HepG2 (cell line): ENCODE measurements at regions not wholly inside any gene's neighbourhood (a gene's known extent, or its start where the extent isn't known, plus 50 kb on each side); places are given as distances from the start of the nearest gene placed in this dataset.

Experiments used
- ATAC-seq: fragments of 200-7000 bp; cut with Tn5 transposase; 3 replicates; pipeline ENCODE4 v1.9.1; 2020; ENCODE audit warnings: mild to moderate bottlenecking, moderate library complexity
- BruUV-seq: library from RNA; stranded (reverse); fragments of 400-500 nt; replicated peaks from 2 replicates; lab custom pipeline; 2021; lab: Mats Ljungman, UMichigan
- CTCF ChIA-PET: fragments of 300-600 bp; formaldehyde crosslinking; extraction: SDS; loops from one replicate; lab custom pipeline; 2021; ENCODE audit warnings: low total read pairs, inconsistent platforms, low intra/inter-chr PET ratio; lab: Yijun Ruan, JAX
- POLR2A ChIA-PET: fragments of 350-600 bp; sonication (Branson Sonifier 250); formaldehyde crosslinking; loops from one replicate; lab custom pipeline; 2020; ENCODE audit warnings: antibody characterized with exemption, inconsistent platforms; lab: Yijun Ruan, JAX
- DNase-seq: peaks from one replicate; pipeline ENCODE4 v3.0.0-alpha.2; 2015; ENCODE audit warnings: low spot score
- FAIRE-seq: peaks from 3 replicates; lab custom pipeline; 2011; peaks lifted over from hg19 to GRCh38; lab: Jason Lieb, UNC
- H2AFZ ChIP-seq: one replicate; pipeline ENCODE4 v1.6.1; 2011; ENCODE audit warnings: low read length, inconsistent platforms
- H3K27ac ChIP-seq: fragments of 300-600 bp; 3 replicates; pipeline ENCODE4 v1.8.0; 2011; ENCODE audit warnings: mixed run types, mild to moderate bottlenecking, mixed read lengths, low read length, inconsistent platforms; ENCODE audit not compliant: insufficient read depth; ENCODE audit errors: extremely low read length
- H3K27me3 ChIP-seq, 2 experiments: fragments of 200-600 bp in 1 of 2; 2 replicates in 1 of 2; 3 replicates in 1 of 2; pipeline versions ENCODE4 v1.6.0 to v1.8.0; 2011; ENCODE audit warnings: low read length in 2 of 2, mild to moderate bottlenecking in 2 of 2, moderate library complexity in 2 of 2, inconsistent platforms in 1 of 2; ENCODE audit not compliant: insufficient read depth in 2 of 2, control insufficient read depth in 1 of 2
- H3K36me3 ChIP-seq, 2 experiments: fragments of 200-600 bp in 1 of 2; replicated peaks in 1 of 2; 2 replicates in 1 of 2; 3 replicates in 1 of 2; pipeline versions ENCODE4 v1.5.1 to v1.8.0; 2011; ENCODE audit warnings: low read length in 2 of 2, inconsistent platforms in 1 of 2; ENCODE audit not compliant: insufficient read depth in 2 of 2, control insufficient read depth in 1 of 2
- H3K4me1 ChIP-seq: 2 replicates; pipeline ENCODE4 v1.5.1; 2012; ENCODE audit warnings: low read length, inconsistent platforms; ENCODE audit not compliant: insufficient read depth
- H3K4me2 ChIP-seq: 2 replicates; pipeline ENCODE4 v1.6.0; 2011; ENCODE audit warnings: low read depth, low read length, inconsistent platforms
- H3K4me3 ChIP-seq, 3 experiments: fragments of 200-600 bp in 1 of 3; sonication (generic), shearing (Covaris generic) in 1 of 3; replicated peaks in 1 of 3; 2 replicates each; pipeline ENCODE4 v1.5.1; 2011 to 2016; ENCODE audit warnings: low read length in 3 of 3, inconsistent platforms in 2 of 3, low read depth in 2 of 3, mild to moderate bottlenecking in 2 of 3, control low read depth in 1 of 3, mixed read lengths in 1 of 3; ENCODE audit not compliant: insufficient read depth in 1 of 3
- H3K79me2 ChIP-seq: one replicate; pipeline ENCODE4 v1.6.1; 2011; ENCODE audit warnings: low read length, inconsistent platforms; ENCODE audit not compliant: insufficient read depth
- H3K9ac ChIP-seq: 2 replicates; pipeline ENCODE4 v1.6.0; 2011; ENCODE audit warnings: mild to moderate bottlenecking, low read depth, low read length, inconsistent platforms; ENCODE audit not compliant: insufficient read depth
- H3K9me3 ChIP-seq: 2 replicates; pipeline ENCODE4 v1.5.1; 2012; ENCODE audit warnings: mild to moderate bottlenecking, low read length
- H4K20me1 ChIP-seq: 2 replicates; pipeline ENCODE4 v1.6.0; 2011; ENCODE audit warnings: inconsistent platforms, mild to moderate bottlenecking, low read length, moderate library complexity; ENCODE audit not compliant: insufficient read depth
- ELF1 ChIP-seq: sonication (generic); formaldehyde crosslinking; IDR thresholded peaks from 2 replicates; pipeline ENCODE4 v1.4.0; 2020; ENCODE audit warnings: missing genetic modification reagents
- IRF1 ChIP-seq: sonication (generic); formaldehyde crosslinking; IDR thresholded peaks from 2 replicates; pipeline ENCODE4 v1.4.0; 2020; ENCODE audit warnings: low read depth, mild to moderate bottlenecking, missing genetic modification reagents
- JUNB ChIP-seq: sonication (generic); formaldehyde crosslinking; IDR thresholded peaks from 2 replicates; pipeline ENCODE4 v1.8.0; 2022; ENCODE audit warnings: missing genetic modification reagents, mild to moderate bottlenecking, borderline replicate concordance
- POLR2A ChIP-seq, 2 experiments: IDR thresholded peaks; 2 replicates each; pipeline ENCODE4 v1.6.1; 2011; ENCODE audit warnings: low read depth in 2 of 2, low read length in 2 of 2, mild to moderate bottlenecking in 1 of 2, moderate library complexity in 1 of 2; ENCODE audit not compliant: insufficient read depth in 1 of 2
- PRPF4 ChIP-seq: fragments of 200-400 bp; formaldehyde crosslinking; IDR thresholded peaks from 2 replicates; pipeline ENCODE4 v1.6.1; 2016; ENCODE audit warnings: low read length, low read depth; ENCODE audit not compliant: poor library complexity, severe bottlenecking
- RARA ChIP-seq: IDR thresholded peaks from 2 replicates; pipeline ENCODE4 v1.6.1; 2016; ENCODE audit warnings: missing genetic modification reagents, missing compliant biosample characterization
- RBFOX2 ChIP-seq: fragments of 200-400 bp; formaldehyde crosslinking; IDR thresholded peaks from 2 replicates; pipeline ENCODE4 v1.6.1; 2017; ENCODE audit warnings: low read depth, mild to moderate bottlenecking, low read length
- SNRNP70 ChIP-seq: fragments of 200-400 bp; formaldehyde crosslinking; IDR thresholded peaks from 2 replicates; pipeline ENCODE4 v1.6.1; 2017; ENCODE audit warnings: mild to moderate bottlenecking, low read depth, low read length, moderate library complexity
- ZIK1 ChIP-seq: sonication (generic); formaldehyde crosslinking; IDR thresholded peaks from 2 replicates; pipeline ENCODE4 v1.5.0; 2020; ENCODE audit warnings: mild to moderate bottlenecking, low read depth, missing genetic modification reagents, borderline replicate concordance
- ZKSCAN5 ChIP-seq: sonication (generic); formaldehyde crosslinking; IDR thresholded peaks from 2 replicates; pipeline ENCODE4 v1.5.1; 2020; ENCODE audit warnings: mild to moderate bottlenecking, missing genetic modification reagents
- ZNF367 ChIP-seq: sonication (generic); formaldehyde crosslinking; IDR thresholded peaks from 2 replicates; pipeline ENCODE4 v1.4.0; 2020; ENCODE audit warnings: missing genetic modification reagents, borderline replicate concordance
- ZNF598 ChIP-seq: sonication (generic); formaldehyde crosslinking; IDR thresholded peaks from 2 replicates; pipeline ENCODE4 v1.5.1; 2020; ENCODE audit warnings: mild to moderate bottlenecking, missing genetic modification reagents, borderline replicate concordance
- ZNF766 ChIP-seq: sonication (generic); formaldehyde crosslinking; IDR thresholded peaks from 2 replicates; pipeline ENCODE4 v1.5.0; 2020; ENCODE audit warnings: missing genetic modification reagents, borderline replicate concordance
- ZNF790 ChIP-seq: sonication (generic); formaldehyde crosslinking; IDR thresholded peaks from 2 replicates; pipeline ENCODE4 v1.8.0; 2022; ENCODE audit warnings: missing genetic modification reagents, mild to moderate bottlenecking, borderline replicate concordance
- WGBS: methylation state at CpG from one replicate; pipeline ENCODE4 v1.1.6; 2017; ENCODE audit warnings: low lambda C conversion rate; 5-methylcytosine and 5-hydroxymethylcytosine counted together
- in situ Hi-C: cut with HindIII; loops from 2 replicates; pipeline ENCODE4 v1.10.0; 2017; ENCODE audit warnings: low pct_unique_long_range_greater_than_20kb; ENCODE audit not compliant: extremely low pct_ligation_motif_present
- intact Hi-C: fragments of 100-400 bp; cut with micrococcal nuclease; formaldehyde crosslinking; loops from one replicate; pipeline ENCODE4 v1.10.0; 2022; ENCODE audit not compliant: unreplicated experiment
- TF ChIP-seq, protein P1 (sequence below): sonication (generic); formaldehyde crosslinking; IDR thresholded peaks from 2 replicates; pipeline ENCODE4 v1.4.0; 2020; ENCODE audit warnings: missing genetic modification reagents
- TF ChIP-seq, protein P2 (sequence below): sonication (generic); formaldehyde crosslinking; IDR thresholded peaks from 2 replicates; pipeline ENCODE4 v1.5.1; 2020; ENCODE audit warnings: mild to moderate bottlenecking, missing genetic modification reagents, moderate library complexity

- ATAC-seq (no peak), DNase-seq (no peak), FAIRE-seq (no peak)
- H3K27ac ChIP-seq, result no peak overlapping the region
- 0% methylated on average over 2 of the region's 2 CpGs for WGBS
- no peak overlapping the region for H3K4me3 ChIP-seq
- intact Hi-C loops, result no loop called here
- no peak overlapping the region for H3K9ac ChIP-seq
- H2AFZ ChIP-seq, result no peak overlapping the region
- no peaks in the 10 kb centered on the region for H3K4me1 ChIP-seq
- no peaks in the 10 kb centered on the region for H3K9me3 ChIP-seq
- no TSS peak for BruUV-seq
- H4K20me1 ChIP-seq, result no peaks in the 10 kb centered on the region
- CTCF ChIA-PET, result no interaction called here
- no peaks in the 10 kb centered on the region for H3K79me2 ChIP-seq
- H3K27me3 ChIP-seq, result no peaks in the 10 kb centered on the region
- in situ Hi-C loops, result no loop called here
- TF ChIP-seq, protein P1, sequence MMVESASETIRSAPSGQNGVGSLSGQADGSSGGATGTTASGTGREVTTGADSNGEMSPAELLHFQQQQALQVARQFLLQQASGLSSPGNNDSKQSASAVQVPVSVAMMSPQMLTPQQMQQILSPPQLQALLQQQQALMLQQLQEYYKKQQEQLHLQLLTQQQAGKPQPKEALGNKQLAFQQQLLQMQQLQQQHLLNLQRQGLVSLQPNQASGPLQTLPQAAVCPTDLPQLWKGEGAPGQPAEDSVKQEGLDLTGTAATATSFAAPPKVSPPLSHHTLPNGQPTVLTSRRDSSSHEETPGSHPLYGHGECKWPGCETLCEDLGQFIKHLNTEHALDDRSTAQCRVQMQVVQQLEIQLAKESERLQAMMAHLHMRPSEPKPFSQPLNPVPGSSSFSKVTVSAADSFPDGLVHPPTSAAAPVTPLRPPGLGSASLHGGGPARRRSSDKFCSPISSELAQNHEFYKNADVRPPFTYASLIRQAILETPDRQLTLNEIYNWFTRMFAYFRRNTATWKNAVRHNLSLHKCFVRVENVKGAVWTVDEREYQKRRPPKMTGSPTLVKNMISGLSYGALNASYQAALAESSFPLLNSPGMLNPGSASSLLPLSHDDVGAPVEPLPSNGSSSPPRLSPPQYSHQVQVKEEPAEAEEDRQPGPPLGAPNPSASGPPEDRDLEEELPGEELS (CRISPR knock-in tag), result no peak
- TF ChIP-seq ELF1 (CRISPR knock-in tag), result no peak
- no peak for TF ChIP-seq ZNF598 (CRISPR knock-in tag)
- TF ChIP-seq POLR2A (IDR thresholded peaks at IDR 0.05; ENCODE audit: insufficient read depth in 1 of 2, low read depth in 2 of 2, low read length in 2 of 2), result no peak
- no peak for TF ChIP-seq SNRNP70
- TF ChIP-seq, protein P2, sequence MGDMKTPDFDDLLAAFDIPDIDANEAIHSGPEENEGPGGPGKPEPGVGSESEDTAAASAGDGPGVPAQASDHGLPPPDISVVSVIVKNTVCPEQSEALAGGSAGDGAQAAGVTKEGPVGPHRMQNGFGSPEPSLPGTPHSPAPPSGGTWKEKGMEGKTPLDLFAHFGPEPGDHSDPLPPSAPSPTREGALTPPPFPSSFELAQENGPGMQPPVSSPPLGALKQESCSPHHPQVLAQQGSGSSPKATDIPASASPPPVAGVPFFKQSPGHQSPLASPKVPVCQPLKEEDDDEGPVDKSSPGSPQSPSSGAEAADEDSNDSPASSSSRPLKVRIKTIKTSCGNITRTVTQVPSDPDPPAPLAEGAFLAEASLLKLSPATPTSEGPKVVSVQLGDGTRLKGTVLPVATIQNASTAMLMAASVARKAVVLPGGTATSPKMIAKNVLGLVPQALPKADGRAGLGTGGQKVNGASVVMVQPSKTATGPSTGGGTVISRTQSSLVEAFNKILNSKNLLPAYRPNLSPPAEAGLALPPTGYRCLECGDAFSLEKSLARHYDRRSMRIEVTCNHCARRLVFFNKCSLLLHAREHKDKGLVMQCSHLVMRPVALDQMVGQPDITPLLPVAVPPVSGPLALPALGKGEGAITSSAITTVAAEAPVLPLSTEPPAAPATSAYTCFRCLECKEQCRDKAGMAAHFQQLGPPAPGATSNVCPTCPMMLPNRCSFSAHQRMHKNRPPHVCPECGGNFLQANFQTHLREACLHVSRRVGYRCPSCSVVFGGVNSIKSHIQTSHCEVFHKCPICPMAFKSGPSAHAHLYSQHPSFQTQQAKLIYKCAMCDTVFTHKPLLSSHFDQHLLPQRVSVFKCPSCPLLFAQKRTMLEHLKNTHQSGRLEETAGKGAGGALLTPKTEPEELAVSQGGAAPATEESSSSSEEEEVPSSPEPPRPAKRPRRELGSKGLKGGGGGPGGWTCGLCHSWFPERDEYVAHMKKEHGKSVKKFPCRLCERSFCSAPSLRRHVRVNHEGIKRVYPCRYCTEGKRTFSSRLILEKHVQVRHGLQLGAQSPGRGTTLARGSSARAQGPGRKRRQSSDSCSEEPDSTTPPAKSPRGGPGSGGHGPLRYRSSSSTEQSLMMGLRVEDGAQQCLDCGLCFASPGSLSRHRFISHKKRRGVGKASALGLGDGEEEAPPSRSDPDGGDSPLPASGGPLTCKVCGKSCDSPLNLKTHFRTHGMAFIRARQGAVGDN (CRISPR knock-in tag), result no peak
- no peak for TF ChIP-seq RBFOX2
- TF ChIP-seq ZNF790, result no peak
- no peak for TF ChIP-seq IRF1 (CRISPR knock-in tag)
- TF ChIP-seq ZKSCAN5 (CRISPR knock-in tag), result no peak
- TF ChIP-seq JUNB, result no peak
- no peak for TF ChIP-seq PRPF4
- TF ChIP-seq ZIK1 (CRISPR knock-in tag), result no peak
- no peak for TF ChIP-seq RARA (CRISPR knock-in tag)
- no peak for TF ChIP-seq ZNF367 (CRISPR knock-in tag)
- TF ChIP-seq ZNF766, result no peak
- TF ChIP-seq, all 625 proteins: peak for 0
- no peak overlapping the region for H3K4me2 ChIP-seq
- H3K36me3 ChIP-seq, result no peaks in the 10 kb centered on the region
- POLR2A ChIA-PET, result no interaction called here
These were observed 1392.9 kb downstream of the BRINP3 start for GRCh38 chr1:189084811-189085210.
